ENCODE measurements at regions not wholly inside any gene's neighbourhood (a gene's known extent, or its start where the extent isn't known, plus 50 kb on each side); places are given as distances from the start of the nearest gene placed in this dataset.

DNA sequence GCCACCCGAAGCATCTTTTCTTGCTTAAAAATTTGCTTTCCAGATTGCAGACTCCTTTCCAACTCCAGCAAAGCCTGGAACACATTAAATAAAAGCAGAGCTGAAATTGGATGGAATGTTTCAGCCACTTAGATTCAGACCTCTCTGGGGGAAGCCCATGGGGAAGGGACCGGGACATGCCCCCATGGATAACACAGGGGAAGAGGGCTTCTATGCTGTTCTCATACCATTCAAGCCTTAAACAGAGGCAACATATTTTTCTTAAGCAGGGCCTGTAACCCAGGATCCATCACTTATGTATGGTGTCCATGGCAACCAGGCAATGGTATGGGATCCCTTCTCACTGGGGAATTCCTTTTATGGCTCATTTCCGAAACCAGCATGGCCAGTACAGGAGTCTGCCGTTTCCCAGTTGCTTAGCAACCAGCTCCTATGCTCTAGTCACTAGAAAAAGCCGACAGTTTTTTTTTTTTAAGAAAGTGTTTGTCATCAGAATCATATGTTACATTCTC, 62.0 kb upstream of the MARCHF10 start:
- no peak for TF ChIP-seq POLR2A (IDR thresholded peaks at IDR 0.05; ENCODE audit: low read length)
- no peak for TF ChIP-seq GATA1 (IDR thresholded peaks at IDR 0.05; ENCODE audit: low read depth, low read length)
